ENCODE measurements at regions not wholly inside any gene's neighbourhood (a gene's known extent, or its start where the extent isn't known, plus 50 kb on each side); places are given as distances from the start of the nearest gene placed in this dataset.

DNA sequence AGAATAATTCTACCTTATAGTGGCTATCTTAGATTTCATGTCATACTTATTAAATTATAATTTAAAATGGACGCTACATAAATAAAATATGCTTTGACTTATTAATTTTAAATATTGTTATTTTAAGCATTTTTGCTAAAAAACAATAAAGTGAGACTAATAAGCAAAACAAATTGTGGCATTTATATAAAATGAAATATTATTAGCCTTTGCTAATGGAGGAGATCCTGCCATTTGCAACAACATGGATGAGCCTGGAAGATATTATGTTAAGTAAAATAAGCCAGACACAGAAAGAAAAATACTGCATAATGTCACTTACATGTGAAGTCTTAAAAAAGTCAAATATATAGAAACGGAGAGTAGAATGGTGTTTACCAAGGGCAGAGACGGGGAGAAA is 54.8 kb upstream of the PIK3R4 start:
- Histone ChIP-seq H3K27ac (ENCODE audit: extremely low read depth, low read depth, low read length) (no peak overlapping the region), H3K4me2 (ENCODE audit: insufficient read depth, low read length) (no peak overlapping the region), H3K9me3 (replicated peaks; ENCODE audit: control insufficient read depth, insufficient read depth, low read depth, low read length) (no peaks in the 10 kb centered on the region), H3K36me3 (ENCODE audit: control insufficient read depth, insufficient read depth, low read length) (no peaks in the 10 kb centered on the region), H3K27me3 (ENCODE audit: control insufficient read depth in 2 of 2, insufficient read depth in 2 of 2, low read length in 2 of 2) (no peaks in the 10 kb centered on the region), H4K20me1 (replicated peaks; ENCODE audit: control insufficient read depth, insufficient read depth, low read length) (no peaks in the 10 kb centered on the region), H3K79me2 (ENCODE audit: control insufficient read depth, insufficient read depth, low read length) (no peaks in the 10 kb centered on the region), H3K9me1 (ENCODE audit: control insufficient read depth, insufficient read depth, low read length) (no peaks in the 10 kb centered on the region), H3K4me1 (replicated peaks in 1 of 2; ENCODE audit: control insufficient read depth in 2 of 2, insufficient read depth in 2 of 2, low read length in 2 of 2) (no peaks in the 10 kb centered on the region; a peak in 1 of 5 replicates), H3K9ac (ENCODE audit: insufficient read depth in 1 of 2, low read depth in 2 of 2, low read length in 2 of 2) (no peak overlapping the region), H3K4me3 (no peak overlapping the region), H2AFZ (ENCODE audit: low read depth, low read length) (no peak overlapping the region)
- WGBS (ENCODE audit: insufficient coverage, low coverage, missing lambda C conversion rate) = 34% methylated on average over 3 of the region's 3 CpGs
- ChIA-PET CTCF (ENCODE audit: low intra/inter-chr PET ratio) (no interaction called here), POLR2A (no interaction called here)
- no peak for TF ChIP-seq HDAC1 (IDR thresholded peaks at IDR 0.05)
- TF ChIP-seq, protein P1, sequence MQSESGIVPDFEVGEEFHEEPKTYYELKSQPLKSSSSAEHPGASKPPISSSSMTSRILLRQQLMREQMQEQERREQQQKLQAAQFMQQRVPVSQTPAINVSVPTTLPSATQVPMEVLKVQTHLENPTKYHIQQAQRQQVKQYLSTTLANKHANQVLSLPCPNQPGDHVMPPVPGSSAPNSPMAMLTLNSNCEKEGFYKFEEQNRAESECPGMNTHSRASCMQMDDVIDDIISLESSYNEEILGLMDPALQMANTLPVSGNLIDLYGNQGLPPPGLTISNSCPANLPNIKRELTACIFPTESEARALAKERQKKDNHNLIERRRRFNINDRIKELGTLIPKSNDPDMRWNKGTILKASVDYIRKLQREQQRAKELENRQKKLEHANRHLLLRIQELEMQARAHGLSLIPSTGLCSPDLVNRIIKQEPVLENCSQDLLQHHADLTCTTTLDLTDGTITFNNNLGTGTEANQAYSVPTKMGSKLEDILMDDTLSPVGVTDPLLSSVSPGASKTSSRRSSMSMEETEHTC (IDR thresholded peaks at IDR 0.05) = no peak
- TF ChIP-seq, protein P2, sequence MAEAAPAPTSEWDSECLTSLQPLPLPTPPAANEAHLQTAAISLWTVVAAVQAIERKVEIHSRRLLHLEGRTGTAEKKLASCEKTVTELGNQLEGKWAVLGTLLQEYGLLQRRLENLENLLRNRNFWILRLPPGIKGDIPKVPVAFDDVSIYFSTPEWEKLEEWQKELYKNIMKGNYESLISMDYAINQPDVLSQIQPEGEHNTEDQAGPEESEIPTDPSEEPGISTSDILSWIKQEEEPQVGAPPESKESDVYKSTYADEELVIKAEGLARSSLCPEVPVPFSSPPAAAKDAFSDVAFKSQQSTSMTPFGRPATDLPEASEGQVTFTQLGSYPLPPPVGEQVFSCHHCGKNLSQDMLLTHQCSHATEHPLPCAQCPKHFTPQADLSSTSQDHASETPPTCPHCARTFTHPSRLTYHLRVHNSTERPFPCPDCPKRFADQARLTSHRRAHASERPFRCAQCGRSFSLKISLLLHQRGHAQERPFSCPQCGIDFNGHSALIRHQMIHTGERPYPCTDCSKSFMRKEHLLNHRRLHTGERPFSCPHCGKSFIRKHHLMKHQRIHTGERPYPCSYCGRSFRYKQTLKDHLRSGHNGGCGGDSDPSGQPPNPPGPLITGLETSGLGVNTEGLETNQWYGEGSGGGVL (CRISPR knock-in tag; IDR thresholded peaks at IDR 0.05) = no peak
- no peak for TF ChIP-seq ZNF232 (CRISPR knock-in tag; IDR thresholded peaks at IDR 0.05)
- no peak for TF ChIP-seq FIP1L1 (IDR thresholded peaks at IDR 0.05; ENCODE audit: low read depth, low read length, poor library complexity, severe bottlenecking)
- TF ChIP-seq ZNF134 (CRISPR knock-in tag; conservative IDR thresholded peaks at IDR 0.05) = no peak
- TF ChIP-seq, protein P3, sequence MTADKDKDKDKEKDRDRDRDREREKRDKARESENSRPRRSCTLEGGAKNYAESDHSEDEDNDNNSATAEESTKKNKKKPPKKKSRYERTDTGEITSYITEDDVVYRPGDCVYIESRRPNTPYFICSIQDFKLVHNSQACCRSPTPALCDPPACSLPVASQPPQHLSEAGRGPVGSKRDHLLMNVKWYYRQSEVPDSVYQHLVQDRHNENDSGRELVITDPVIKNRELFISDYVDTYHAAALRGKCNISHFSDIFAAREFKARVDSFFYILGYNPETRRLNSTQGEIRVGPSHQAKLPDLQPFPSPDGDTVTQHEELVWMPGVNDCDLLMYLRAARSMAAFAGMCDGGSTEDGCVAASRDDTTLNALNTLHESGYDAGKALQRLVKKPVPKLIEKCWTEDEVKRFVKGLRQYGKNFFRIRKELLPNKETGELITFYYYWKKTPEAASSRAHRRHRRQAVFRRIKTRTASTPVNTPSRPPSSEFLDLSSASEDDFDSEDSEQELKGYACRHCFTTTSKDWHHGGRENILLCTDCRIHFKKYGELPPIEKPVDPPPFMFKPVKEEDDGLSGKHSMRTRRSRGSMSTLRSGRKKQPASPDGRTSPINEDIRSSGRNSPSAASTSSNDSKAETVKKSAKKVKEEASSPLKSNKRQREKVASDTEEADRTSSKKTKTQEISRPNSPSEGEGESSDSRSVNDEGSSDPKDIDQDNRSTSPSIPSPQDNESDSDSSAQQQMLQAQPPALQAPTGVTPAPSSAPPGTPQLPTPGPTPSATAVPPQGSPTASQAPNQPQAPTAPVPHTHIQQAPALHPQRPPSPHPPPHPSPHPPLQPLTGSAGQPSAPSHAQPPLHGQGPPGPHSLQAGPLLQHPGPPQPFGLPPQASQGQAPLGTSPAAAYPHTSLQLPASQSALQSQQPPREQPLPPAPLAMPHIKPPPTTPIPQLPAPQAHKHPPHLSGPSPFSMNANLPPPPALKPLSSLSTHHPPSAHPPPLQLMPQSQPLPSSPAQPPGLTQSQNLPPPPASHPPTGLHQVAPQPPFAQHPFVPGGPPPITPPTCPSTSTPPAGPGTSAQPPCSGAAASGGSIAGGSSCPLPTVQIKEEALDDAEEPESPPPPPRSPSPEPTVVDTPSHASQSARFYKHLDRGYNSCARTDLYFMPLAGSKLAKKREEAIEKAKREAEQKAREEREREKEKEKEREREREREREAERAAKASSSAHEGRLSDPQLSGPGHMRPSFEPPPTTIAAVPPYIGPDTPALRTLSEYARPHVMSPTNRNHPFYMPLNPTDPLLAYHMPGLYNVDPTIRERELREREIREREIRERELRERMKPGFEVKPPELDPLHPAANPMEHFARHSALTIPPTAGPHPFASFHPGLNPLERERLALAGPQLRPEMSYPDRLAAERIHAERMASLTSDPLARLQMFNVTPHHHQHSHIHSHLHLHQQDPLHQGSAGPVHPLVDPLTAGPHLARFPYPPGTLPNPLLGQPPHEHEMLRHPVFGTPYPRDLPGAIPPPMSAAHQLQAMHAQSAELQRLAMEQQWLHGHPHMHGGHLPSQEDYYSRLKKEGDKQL (CRISPR knock-in tag; IDR thresholded peaks at IDR 0.05; ENCODE audit: borderline replicate concordance) = no peak
- TF ChIP-seq MTA2 (IDR thresholded peaks at IDR 0.05; ENCODE audit: low read depth) = no peak
- no peak for TF ChIP-seq ELF1 (tag; IDR thresholded peaks at IDR 0.05)
- TF ChIP-seq CBX1 (IDR thresholded peaks at IDR 0.05; ENCODE audit: low read depth) = no peak
- TF ChIP-seq BRD9 (IDR thresholded peaks at IDR 0.05; ENCODE audit: low read depth, partially characterized antibody) = no peak
- TF ChIP-seq, protein P4, sequence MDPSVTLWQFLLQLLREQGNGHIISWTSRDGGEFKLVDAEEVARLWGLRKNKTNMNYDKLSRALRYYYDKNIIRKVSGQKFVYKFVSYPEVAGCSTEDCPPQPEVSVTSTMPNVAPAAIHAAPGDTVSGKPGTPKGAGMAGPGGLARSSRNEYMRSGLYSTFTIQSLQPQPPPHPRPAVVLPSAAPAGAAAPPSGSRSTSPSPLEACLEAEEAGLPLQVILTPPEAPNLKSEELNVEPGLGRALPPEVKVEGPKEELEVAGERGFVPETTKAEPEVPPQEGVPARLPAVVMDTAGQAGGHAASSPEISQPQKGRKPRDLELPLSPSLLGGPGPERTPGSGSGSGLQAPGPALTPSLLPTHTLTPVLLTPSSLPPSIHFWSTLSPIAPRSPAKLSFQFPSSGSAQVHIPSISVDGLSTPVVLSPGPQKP (CRISPR knock-in tag; IDR thresholded peaks at IDR 0.05) = no peak
- no peak for TF ChIP-seq TAL1 (IDR thresholded peaks at IDR 0.05)
- TF ChIP-seq ZKSCAN3 (CRISPR knock-in tag; IDR thresholded peaks at IDR 0.05) = no peak
- no peak for TF ChIP-seq TAF15 (IDR thresholded peaks at IDR 0.05; ENCODE audit: low read depth, low read length)
- no TSS peak for BruUV-seq (replicated peaks)
- in situ Hi-C loops (cut with MboI) (no loop called here), intact Hi-C loops (cut with micrococcal nuclease) (no loop called here)
- no peak for ATAC-seq
- FAIRE-seq = no peak
- no peak for DNase-seq (ENCODE audit: extremely low read depth in 1 of 4, low spot score in 3 of 4)
